ENCODE measurements at regions not wholly inside any gene's neighbourhood (a gene's known extent, or its start where the extent isn't known, plus 50 kb on each side); places are given as distances from the start of the nearest gene placed in this dataset.

- Histone ChIP-seq H4K20me1 (ENCODE audit: insufficient read depth, low read length) (no peaks in the 10 kb centered on the region), H3K4me2 (ENCODE audit: insufficient read depth, low read length) (no peak overlapping the region), H3K27me3 (ENCODE audit: insufficient read depth, low read length, poor library complexity) (no peaks in the 10 kb centered on the region), H3K36me3 (ENCODE audit: insufficient read depth, low read length) (no peaks in the 10 kb centered on the region), H3K4me1 (ENCODE audit: insufficient read depth, low read length) (no peaks in the 10 kb centered on the region), H3K79me2 (ENCODE audit: insufficient read depth, low read length) (no peaks in the 10 kb centered on the region), H3K9me3 (ENCODE audit: insufficient read depth, low read length, severe bottlenecking) (peaks cover 4% of the 10 kb centered on the region), H3K4me3 (ENCODE audit: low read depth in 1 of 2, low read length in 2 of 2) (no peak overlapping the region), H3K27ac (ENCODE audit: low read length) (no peak overlapping the region), H2AFZ (ENCODE audit: low read depth, low read length) (no peak overlapping the region), H3K9ac (ENCODE audit: low read depth, low read length) (no peak overlapping the region)
- no peak for DNase-seq
- TF ChIP-seq CTCF (IDR thresholded peaks at IDR 0.05; ENCODE audit: borderline replicate concordance, extremely low read depth, low read length, poor library complexity, severe bottlenecking): no peak
- no peak for TF ChIP-seq EZH2 (IDR thresholded peaks at IDR 0.05; ENCODE audit: borderline replicate concordance, low read depth, low read length, severe bottlenecking)
- ATAC-seq (ENCODE audit: insufficient read depth, low read depth): no peak
Measured at GRCh38 chr4:100736641-100737451, 219.0 kb upstream of the EMCN start.

- ATAC-seq (ENCODE audit: insufficient read depth, low read depth) (no peak), DNase-seq (no peak)
- Histone ChIP-seq H3K27me3 (ENCODE audit: insufficient read depth, low read length, poor library complexity) (no peaks in the 10 kb centered on the region), H3K4me2 (ENCODE audit: insufficient read depth, low read length) (no peak overlapping the region), H3K9ac (ENCODE audit: low read depth, low read length) (no peak overlapping the region), H3K36me3 (ENCODE audit: insufficient read depth, low read length) (no peaks in the 10 kb centered on the region), H3K27ac (ENCODE audit: low read length) (no peak overlapping the region), H2AFZ (ENCODE audit: low read depth, low read length) (no peak overlapping the region), H3K79me2 (ENCODE audit: insufficient read depth, low read length) (no peaks in the 10 kb centered on the region), H3K4me1 (ENCODE audit: insufficient read depth, low read length) (no peaks in the 10 kb centered on the region), H4K20me1 (ENCODE audit: insufficient read depth, low read length) (no peaks in the 10 kb centered on the region), H3K4me3 (ENCODE audit: low read depth in 1 of 2, low read length in 2 of 2) (no peak overlapping the region), H3K9me3 (ENCODE audit: insufficient read depth, low read length, severe bottlenecking) (peaks cover 2% of the 10 kb centered on the region)
- TF ChIP-seq EZH2 (IDR thresholded peaks at IDR 0.05; ENCODE audit: borderline replicate concordance, low read depth, low read length, severe bottlenecking) (no peak), CTCF (IDR thresholded peaks at IDR 0.05; ENCODE audit: borderline replicate concordance, extremely low read depth, low read length, poor library complexity, severe bottlenecking) (no peak)
Measured at GRCh38 chr4:100728861-100729260, 211.0 kb upstream of the EMCN start.

- Histone ChIP-seq H2AFZ (ENCODE audit: low read depth, low read length) (no peak overlapping the region), H3K27ac (ENCODE audit: low read length) (no peak overlapping the region), H3K4me3 (ENCODE audit: low read depth in 1 of 2, low read length in 2 of 2) (no peak overlapping the region), H4K20me1 (ENCODE audit: insufficient read depth, low read length) (no peaks in the 10 kb centered on the region), H3K9me3 (ENCODE audit: insufficient read depth, low read length, severe bottlenecking) (no peaks in the 10 kb centered on the region), H3K4me2 (ENCODE audit: insufficient read depth, low read length) (no peak overlapping the region), H3K27me3 (ENCODE audit: insufficient read depth, low read length, poor library complexity) (no peaks in the 10 kb centered on the region), H3K4me1 (ENCODE audit: insufficient read depth, low read length) (no peaks in the 10 kb centered on the region), H3K9ac (ENCODE audit: low read depth, low read length) (no peak overlapping the region), H3K36me3 (ENCODE audit: insufficient read depth, low read length) (no peaks in the 10 kb centered on the region), H3K79me2 (ENCODE audit: insufficient read depth, low read length) (no peaks in the 10 kb centered on the region)
- DNase-seq: no peak
- no peak for ATAC-seq (ENCODE audit: insufficient read depth, low read depth)
- TF ChIP-seq CTCF (IDR thresholded peaks at IDR 0.05; ENCODE audit: borderline replicate concordance, extremely low read depth, low read length, poor library complexity, severe bottlenecking) (no peak), EZH2 (IDR thresholded peaks at IDR 0.05; ENCODE audit: borderline replicate concordance, low read depth, low read length, severe bottlenecking) (no peak)
Measured at GRCh38 chr4:100722866-100723459, 205.1 kb upstream of the EMCN start.
